TTC549 (cell line): ENCODE measurements at regions not wholly inside any gene's neighbourhood (a gene's known extent, or its start where the extent isn't known, plus 50 kb on each side); places are given as distances from the start of the nearest gene placed in this dataset.

ENCODE experiments used
- FAIRE-seq: peaks from 2 replicates; lab custom pipeline; 2012; peaks lifted over from hg19 to GRCh38; lab: Jason Lieb, UNC

- FAIRE-seq = no peak
These were observed 874.1 kb downstream of the GRM8 start for GRCh38 chr7:126378642-126379041.

- FAIRE-seq = no peak
These were observed 882.6 kb downstream of the GRM8 start for GRCh38 chr7:126370038-126370668.

- no peak for FAIRE-seq
These were observed 890.0 kb downstream of the GRM8 start for GRCh38 chr7:126362746-126363145.

- FAIRE-seq = no peak
These were observed 891.6 kb downstream of the GRM8 start for GRCh38 chr7:126361183-126361582.

- FAIRE-seq = no peak
These were observed 912.9 kb downstream of the GRM8 start for GRCh38 chr7:126339813-126340212.

GRCh38 chr7:126305671-126306070 is 947.1 kb downstream of the GRM8 start:
- FAIRE-seq = no peak

- FAIRE-seq = no peak
These were observed 948.8 kb downstream of the GRM8 start for GRCh38 chr7:126303926-126304325.

- no peak for FAIRE-seq
These were observed 950.1 kb downstream of the GRM8 start for GRCh38 chr7:126302639-126303038.

GRCh38 chr7:126286317-126286716 is 966.4 kb downstream of the GRM8 start:
- FAIRE-seq = no peak

- no peak for FAIRE-seq
These were observed 1016.5 kb downstream of the GRM8 start for GRCh38 chr7:126236261-126236660.

- no peak for FAIRE-seq
These were observed 1024.2 kb downstream of the GRM8 start for GRCh38 chr7:126228356-126229061.

GRCh38 chr7:126227643-126228042 is 1025.1 kb downstream of the GRM8 start:
- no peak for FAIRE-seq

GRCh38 chr7:126227055-126227454 is 1025.7 kb downstream of the GRM8 start:
- no peak for FAIRE-seq

- no peak for FAIRE-seq
These were observed 1029.0 kb downstream of the GRM8 start for GRCh38 chr7:126223729-126224128.

- FAIRE-seq = no peak
These were observed 1030.0 kb downstream of the GRM8 start for GRCh38 chr7:126222782-126223181.

- no peak for FAIRE-seq
These were observed 1037.0 kb downstream of the GRM8 start for GRCh38 chr7:126215785-126216184.

GRCh38 chr7:126213876-126214275 is 1038.9 kb downstream of the GRM8 start:
- no peak for FAIRE-seq

GRCh38 chr7:126211875-126212274 is 1040.9 kb downstream of the GRM8 start:
- no peak for FAIRE-seq

GRCh38 chr7:126210707-126211106 is 1042.0 kb downstream of the GRM8 start:
- FAIRE-seq = no peak

- FAIRE-seq = no peak
These were observed 1049.6 kb downstream of the GRM8 start for GRCh38 chr7:126203185-126203584.

GRCh38 chr7:126202177-126202576 is 1050.6 kb downstream of the GRM8 start:
- FAIRE-seq = no peak

GRCh38 chr7:126185959-126186580 is 1066.7 kb downstream of the GRM8 start:
- no peak for FAIRE-seq

GRCh38 chr7:126179916-126180315 is 1072.8 kb downstream of the GRM8 start:
- no peak for FAIRE-seq

GRCh38 chr7:126178865-126179264 is 1073.9 kb downstream of the GRM8 start:
- no peak for FAIRE-seq
